ENCODE measurements at regions not wholly inside any gene's neighbourhood (a gene's known extent, or its start where the extent isn't known, plus 50 kb on each side); places are given as distances from the start of the nearest gene placed in this dataset.

GRCh38 chr3:105118905-105119304, 247.8 kb upstream of the ALCAM start:
- TF ChIP-seq CTCF (IDR thresholded peaks at IDR 0.05; ENCODE audit: low read length) (no peak), EZH2 (optimal IDR thresholded peaks at IDR 0.05; ENCODE audit: low read depth, low read length) (no peak)

Data from MM.1S (cell line).